Stimulated activated effector memory CD8-positive, alpha-beta T cell treated with anti-CD3 and anti-CD28 coated beads, Interleukin-12 subunit alpha, Interleukin-12 subunit beta, amount 100 ng/mL, for 72 hours (primary cell): ENCODE measurements at regions not wholly inside any gene's neighbourhood (a gene's known extent, or its start where the extent isn't known, plus 50 kb on each side); places are given as distances from the start of the nearest gene placed in this dataset.

Experiments used
- ATAC-seq: fragments of 150-1000 bp; cut with Tn5 transposase; 2 replicates; pipeline ENCODE4 v1.10.0; 2021
- DNase-seq, 2 donors: peaks; one replicate each; pipeline ENCODE4 v3.0.0; 2021 to 2022; ENCODE audit warnings: low spot score in 2 of 2
- H3K27ac Mint-ChIP-seq: one replicate; pipeline ENCODE4 v1.8.0; 2022; ENCODE audit warnings: mild to moderate bottlenecking, mixed read lengths
- H3K36me3 Mint-ChIP-seq: one replicate; pipeline ENCODE4 v1.8.0; 2022; ENCODE audit warnings: mild to moderate bottlenecking, mixed read lengths
- H3K4me1 Mint-ChIP-seq: one replicate; pipeline ENCODE4 v1.8.0; 2022; ENCODE audit warnings: mixed read lengths
- H3K4me3 Mint-ChIP-seq: one replicate; pipeline ENCODE4 v1.8.0; 2022; ENCODE audit warnings: mild to moderate bottlenecking, mixed read lengths
- H3K9me3 Mint-ChIP-seq: one replicate; pipeline ENCODE4 v1.8.0; 2022; ENCODE audit warnings: mixed read lengths

DNA sequence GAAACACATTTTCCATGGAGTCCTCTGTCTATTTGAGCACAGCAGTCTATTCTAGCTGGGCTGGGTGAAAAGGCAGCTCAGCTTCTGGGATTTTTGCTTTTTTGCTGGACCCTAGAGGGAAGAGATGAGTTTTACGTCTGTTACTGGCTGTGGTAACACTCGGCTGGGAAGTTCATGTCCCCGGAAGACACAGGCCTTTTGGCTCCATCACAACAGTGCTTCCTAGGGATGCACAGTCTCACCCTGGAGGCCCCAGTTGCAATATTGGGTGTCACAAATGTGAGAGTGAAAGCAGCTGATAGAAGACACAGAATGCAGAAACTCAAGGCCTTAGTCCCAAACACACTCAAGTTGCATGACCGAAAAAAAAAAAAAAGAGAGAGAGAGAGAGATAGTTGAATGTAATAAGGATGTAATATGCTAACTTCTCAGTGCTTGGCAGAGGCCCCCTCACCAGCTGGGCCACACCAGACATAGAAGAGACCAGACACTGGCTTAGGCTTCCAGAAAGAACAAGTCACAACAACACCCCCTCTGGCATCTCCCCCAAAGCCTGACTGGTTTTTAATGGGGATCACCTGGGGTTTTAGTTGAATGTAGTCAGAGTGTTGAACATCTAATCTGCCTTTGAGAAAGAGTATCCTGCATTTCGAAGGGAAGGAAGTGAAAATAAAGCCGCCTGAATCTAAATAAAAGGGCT, 545.4 kb upstream of the FZD8 start:
- Mint-ChIP-seq H3K27ac (no peak overlapping the region), H3K36me3 (no peaks in the 10 kb centered on the region), H3K4me3 (no peak overlapping the region), H3K4me1 (no peaks in the 10 kb centered on the region), H3K9me3 (peaks cover 24% of the 10 kb centered on the region)
- DNase-seq (no peak), ATAC-seq (no peak)

DNA sequence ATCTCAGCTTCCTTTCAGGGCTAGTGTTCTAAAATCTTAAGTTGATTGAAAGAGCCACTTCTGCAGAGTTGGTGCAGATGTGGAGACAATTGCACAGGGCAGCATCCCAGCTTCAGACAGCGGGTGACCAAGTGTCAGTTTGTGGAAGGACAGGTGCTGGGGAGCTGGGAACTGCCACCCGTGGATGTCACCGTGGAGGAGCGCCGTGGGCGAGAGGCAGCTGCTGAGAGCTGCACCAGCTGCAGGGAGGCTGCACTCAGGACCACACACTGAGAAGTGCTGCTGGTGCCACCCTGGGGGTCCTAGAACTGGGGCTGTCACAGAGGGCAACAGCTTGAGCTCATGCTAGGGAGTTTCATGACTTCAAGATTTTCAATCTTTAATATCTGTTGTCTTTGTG, 543.0 kb upstream of the FZD8 start:
- Mint-ChIP-seq H3K4me3 (no peak overlapping the region), H3K4me1 (no peaks in the 10 kb centered on the region), H3K36me3 (no peaks in the 10 kb centered on the region), H3K9me3 (peaks cover 15% of the 10 kb centered on the region), H3K27ac (no peak overlapping the region)
- ATAC-seq (no peak), DNase-seq (no peak)

DNA sequence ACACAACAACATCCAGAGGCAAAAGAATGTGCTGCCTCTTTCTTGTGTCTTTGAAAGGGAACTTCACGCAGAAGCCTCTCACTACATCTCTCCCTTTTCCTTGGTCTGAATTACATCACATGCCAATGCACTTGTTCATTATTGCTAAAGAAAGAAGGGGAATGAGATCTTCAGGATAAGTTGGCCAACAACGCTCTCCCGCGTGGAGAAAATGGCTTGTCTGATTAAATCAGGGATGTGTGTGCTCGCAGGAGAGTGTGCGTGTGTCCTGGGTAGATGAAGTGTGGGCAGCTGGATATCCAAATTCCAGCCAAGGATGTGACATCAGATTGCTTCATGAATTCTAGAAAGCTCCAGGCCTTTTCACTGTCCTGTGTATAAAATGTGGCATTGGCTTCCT, 541.6 kb upstream of the FZD8 start:
- Mint-ChIP-seq H3K9me3 (peaks cover 12% of the 10 kb centered on the region), H3K4me3 (no peak overlapping the region), H3K4me1 (no peaks in the 10 kb centered on the region), H3K27ac (no peak overlapping the region), H3K36me3 (no peaks in the 10 kb centered on the region)
- ATAC-seq (no peak), DNase-seq (no peak)

DNA sequence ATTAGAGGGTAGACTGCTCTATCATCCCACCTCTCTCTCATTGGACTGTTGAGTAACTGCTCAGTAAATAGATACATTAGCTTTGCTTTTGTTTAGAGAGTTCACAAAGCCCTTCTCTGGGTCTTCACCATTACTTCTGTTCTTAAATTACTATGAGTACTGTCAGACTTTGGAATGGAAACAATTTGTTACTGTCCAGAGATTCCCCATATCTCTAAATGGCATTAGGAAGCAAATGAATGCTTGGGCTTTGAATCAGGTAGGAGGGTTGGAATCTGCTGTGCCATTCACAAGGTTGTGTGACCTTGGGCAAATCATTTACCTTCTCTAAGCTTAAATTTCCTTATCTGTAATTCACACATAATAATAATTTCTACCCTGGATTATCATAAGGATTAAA, 541.0 kb upstream of the FZD8 start:
- H3K9me3 Mint-ChIP-seq, result peaks cover 14% of the 10 kb centered on the region
- no peak overlapping the region for H3K27ac Mint-ChIP-seq
- DNase-seq (no peak), ATAC-seq (no peak)
- no peak overlapping the region for H3K4me3 Mint-ChIP-seq
- H3K4me1 Mint-ChIP-seq, result no peaks in the 10 kb centered on the region
- H3K36me3 Mint-ChIP-seq, result no peaks in the 10 kb centered on the region

DNA sequence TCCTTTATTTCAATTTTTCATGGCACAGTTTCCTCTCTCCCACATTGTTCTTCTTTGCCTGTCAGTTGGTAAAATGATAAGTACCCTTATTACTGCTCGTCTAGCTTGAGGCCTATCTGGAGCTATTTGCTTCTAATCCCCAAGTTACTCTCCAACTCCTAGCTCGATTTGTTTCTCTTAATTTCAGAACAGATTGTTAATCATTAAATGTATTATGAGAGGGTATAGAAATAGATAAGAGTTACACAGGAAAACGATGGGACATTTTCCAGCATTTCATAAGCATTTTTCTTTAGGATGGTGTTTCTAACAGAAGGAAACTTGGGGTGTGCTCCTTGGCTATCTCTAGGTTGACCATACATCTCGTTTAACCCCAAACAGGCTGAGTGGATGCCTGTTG, 540.5 kb upstream of the FZD8 start:
- H3K27ac Mint-ChIP-seq, result no peak overlapping the region
- peaks cover 15% of the 10 kb centered on the region for H3K9me3 Mint-ChIP-seq
- H3K4me1 Mint-ChIP-seq, result no peaks in the 10 kb centered on the region
- no peaks in the 10 kb centered on the region for H3K36me3 Mint-ChIP-seq
- no peak overlapping the region for H3K4me3 Mint-ChIP-seq
- no peak for ATAC-seq
- DNase-seq, result no peak

DNA sequence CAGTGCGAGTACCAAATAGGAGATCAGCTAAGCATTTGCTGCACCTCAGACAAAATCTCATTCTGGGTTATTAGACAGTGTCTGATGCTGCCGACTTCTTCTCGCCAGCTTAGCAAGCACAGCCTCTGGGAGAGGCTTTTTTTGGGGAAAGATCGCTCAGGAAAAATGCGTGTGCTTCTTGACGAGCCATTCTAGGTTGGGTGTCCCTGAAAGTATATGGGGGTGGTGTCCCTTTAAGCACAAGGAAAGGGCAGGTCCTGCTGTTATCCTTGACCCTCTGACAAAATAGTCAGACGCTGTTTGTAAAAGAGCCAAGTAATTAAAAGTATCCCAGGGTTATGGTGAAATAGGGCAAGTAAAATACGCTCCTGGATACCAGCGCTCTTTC, 540.1 kb upstream of the FZD8 start:
- Mint-ChIP-seq H3K36me3 (no peaks in the 10 kb centered on the region), H3K4me3 (no peak overlapping the region), H3K4me1 (no peaks in the 10 kb centered on the region), H3K27ac (no peak overlapping the region), H3K9me3 (peaks cover 11% of the 10 kb centered on the region)
- ATAC-seq, result no peak
- DNase-seq, result no peak

DNA sequence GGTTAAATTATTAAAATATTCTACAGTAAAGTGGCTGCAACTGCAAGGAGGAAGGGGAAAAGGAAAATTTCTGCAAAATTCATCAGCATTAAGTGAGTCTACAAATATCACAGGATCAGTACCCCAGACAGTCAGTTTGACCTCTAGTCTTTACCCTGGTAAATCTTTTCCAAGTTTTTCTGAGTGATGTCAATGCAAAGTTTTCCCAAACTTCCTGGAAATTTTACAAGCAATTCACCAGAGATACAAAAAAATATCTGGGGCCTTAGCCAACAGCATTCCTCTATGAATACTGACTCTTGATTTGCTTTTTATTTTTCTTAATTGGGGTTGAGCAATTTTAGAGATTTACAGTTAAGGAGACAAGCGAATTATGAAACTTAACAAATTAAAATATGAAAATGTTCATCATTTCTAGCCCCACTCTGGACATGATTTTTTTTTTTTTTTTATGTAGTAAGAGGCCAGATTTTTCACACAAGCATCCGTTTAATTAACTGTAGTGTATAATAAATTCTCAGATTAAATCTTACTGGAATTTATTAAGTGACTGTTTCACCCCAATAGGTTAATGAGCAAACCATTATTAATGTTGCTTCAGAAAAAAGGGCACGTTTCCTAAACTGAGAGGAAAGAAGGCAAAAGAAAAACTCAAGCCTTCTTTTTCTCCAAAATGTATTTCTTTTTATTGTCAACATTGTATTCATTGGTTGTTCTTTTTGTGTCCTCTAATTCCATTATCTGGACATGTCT, 539.5 kb upstream of the FZD8 start:
- Mint-ChIP-seq H3K9me3 (peaks cover 9% of the 10 kb centered on the region), H3K4me3 (no peak overlapping the region)
- DNase-seq, result no peak

DNA sequence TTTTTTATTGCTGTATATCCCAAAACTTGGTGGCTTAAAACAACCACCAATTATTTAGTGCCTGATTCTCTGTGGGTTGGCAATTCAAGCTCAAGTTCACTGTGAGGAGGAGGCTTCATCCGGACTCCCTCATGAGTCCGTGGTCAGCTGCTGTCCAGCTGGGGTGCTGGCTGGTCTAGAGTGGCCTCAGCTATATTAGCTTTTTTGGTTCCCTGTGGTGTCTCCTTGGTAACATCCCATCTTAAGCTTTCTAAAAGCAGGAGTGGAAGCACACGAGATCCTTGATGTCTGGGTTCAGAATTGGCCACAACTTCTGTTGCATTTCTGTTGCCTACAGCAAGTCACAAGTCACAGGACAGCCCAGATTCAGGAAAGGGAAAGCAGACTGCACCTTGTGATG, 536.5 kb upstream of the FZD8 start:
- peaks cover 6% of the 10 kb centered on the region for H3K9me3 Mint-ChIP-seq
- no peaks in the 10 kb centered on the region for H3K36me3 Mint-ChIP-seq
- no peak overlapping the region for H3K27ac Mint-ChIP-seq
- DNase-seq (no peak), ATAC-seq (no peak)
- H3K4me3 Mint-ChIP-seq, result no peak overlapping the region
- H3K4me1 Mint-ChIP-seq, result no peaks in the 10 kb centered on the region

More for the DNA sequence above, 539.5 kb upstream of the FZD8 start:
- no peak for ATAC-seq
- H3K4me1 Mint-ChIP-seq, result no peaks in the 10 kb centered on the region
- H3K27ac Mint-ChIP-seq, result no peak overlapping the region
- no peaks in the 10 kb centered on the region for H3K36me3 Mint-ChIP-seq

DNA sequence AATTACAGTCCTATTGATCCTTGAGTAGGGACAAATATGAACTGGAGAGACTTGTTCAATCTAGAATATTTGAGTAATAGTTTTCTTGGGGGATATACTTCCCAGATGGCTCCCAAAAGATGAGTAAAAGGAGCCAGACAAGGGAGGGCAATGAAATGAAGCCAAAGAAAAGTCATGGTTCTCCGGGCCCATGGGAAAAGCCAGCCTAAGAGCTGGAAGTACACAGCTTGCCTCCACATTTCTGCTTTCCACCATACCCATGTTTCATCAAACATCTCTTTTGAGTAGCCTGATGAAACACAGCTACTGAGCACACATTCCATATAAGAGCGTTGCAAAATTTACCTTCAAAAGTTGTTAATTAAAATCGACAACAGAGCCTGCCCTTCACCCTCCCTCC, 535.0 kb upstream of the FZD8 start:
- Mint-ChIP-seq H3K4me3 (no peak overlapping the region), H3K36me3 (no peaks in the 10 kb centered on the region), H3K27ac (no peak overlapping the region), H3K4me1 (no peaks in the 10 kb centered on the region), H3K9me3 (peaks cover 6% of the 10 kb centered on the region)
- DNase-seq, result no peak
- ATAC-seq, result no peak

DNA sequence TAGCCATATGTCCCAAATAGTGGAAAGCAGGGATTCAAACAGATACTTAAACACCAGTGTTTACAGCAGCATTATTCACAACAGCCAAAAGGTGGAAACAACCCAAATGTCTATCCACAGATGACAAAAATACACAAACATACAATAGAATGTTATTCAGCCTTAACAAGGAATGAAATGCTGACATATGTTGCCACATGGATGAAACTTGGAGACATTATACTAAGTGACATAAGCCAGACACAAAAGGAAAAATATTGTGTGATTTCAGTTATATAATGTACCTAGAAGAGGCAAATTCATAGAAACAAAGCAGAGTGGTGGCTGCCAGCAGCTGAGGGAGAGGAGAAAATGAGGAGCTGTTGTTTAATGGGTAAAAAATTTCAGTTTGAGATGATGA, 533.9 kb upstream of the FZD8 start:
- Mint-ChIP-seq H3K27ac (no peak overlapping the region), H3K4me1 (no peaks in the 10 kb centered on the region), H3K4me3 (no peak overlapping the region), H3K9me3 (peaks cover 7% of the 10 kb centered on the region), H3K36me3 (no peaks in the 10 kb centered on the region)
- ATAC-seq (no peak), DNase-seq (no peak)

DNA sequence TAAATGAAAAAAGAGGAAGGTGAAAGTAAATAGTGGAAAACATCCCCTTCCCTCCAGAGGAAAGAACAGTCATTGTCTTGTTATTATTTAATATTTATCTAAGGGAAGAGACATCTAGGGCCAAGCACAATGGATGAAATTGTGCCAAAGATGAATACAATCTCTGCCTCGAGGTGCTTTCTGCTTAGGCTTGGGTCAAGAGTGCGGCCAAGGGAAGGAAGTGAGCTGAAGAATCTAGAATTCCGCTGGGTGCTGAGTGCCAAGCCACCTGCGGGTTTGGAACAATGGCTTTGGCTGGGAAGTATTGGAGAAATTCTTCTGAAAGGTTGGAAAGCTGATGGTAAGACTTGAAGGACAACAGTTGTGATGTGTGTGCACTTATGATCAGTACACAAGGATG, 531.3 kb upstream of the FZD8 start:
- Mint-ChIP-seq H3K36me3 (no peaks in the 10 kb centered on the region), H3K4me1 (no peaks in the 10 kb centered on the region), H3K27ac (no peak overlapping the region), H3K9me3 (peaks cover 8% of the 10 kb centered on the region), H3K4me3 (no peak overlapping the region)
- ATAC-seq (no peak), DNase-seq (no peak)

DNA sequence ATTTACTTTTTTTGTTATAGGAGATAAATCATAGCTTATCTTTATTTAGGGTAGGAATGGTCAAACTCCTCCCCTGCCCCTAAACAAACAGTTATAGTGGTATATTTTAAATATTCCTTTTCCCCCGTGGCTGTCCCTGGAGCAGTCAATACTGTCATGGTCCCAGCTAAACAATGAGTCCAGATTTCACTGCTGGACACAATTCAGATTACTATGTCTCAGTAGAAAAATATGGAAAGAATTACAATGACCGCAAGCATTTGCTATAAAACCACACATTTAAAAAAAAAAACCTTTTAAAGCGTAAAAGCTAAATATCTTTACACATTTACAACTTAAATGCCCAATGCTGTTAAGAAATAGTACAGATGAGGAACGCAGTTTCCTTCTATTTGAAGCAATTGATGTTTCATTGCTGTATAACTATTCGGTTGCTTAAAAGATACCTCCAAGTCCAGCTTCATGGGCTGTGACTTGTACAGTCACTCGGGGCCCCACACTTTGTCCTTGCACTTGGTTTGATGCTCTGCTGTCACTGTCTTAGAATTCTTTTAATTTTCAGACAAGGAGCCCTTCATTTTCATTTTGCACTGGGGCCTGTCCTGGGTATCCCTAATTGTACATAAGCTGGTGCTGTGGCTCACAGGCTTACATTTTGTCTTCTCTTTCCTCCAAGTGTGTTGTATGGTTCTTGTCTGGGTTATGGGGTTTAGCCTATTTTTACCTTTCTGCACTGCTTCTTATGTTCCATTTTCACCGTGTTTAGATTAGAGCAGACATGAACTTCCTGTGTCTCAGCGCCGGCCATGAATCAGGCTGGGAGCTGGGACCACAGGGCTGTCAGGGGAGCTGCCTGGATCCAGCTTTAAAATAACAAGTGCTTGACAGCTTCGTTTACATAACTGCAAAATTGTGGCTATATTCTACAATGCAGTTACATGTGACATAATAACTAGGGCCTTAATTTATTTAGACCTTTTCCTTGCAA, 530.2 kb upstream of the FZD8 start:
- no peaks in the 10 kb centered on the region for H3K4me1 Mint-ChIP-seq
- H3K36me3 Mint-ChIP-seq, result no peaks in the 10 kb centered on the region
- no peak overlapping the region for H3K27ac Mint-ChIP-seq
- ATAC-seq (no peak), DNase-seq (no peak)
- H3K9me3 Mint-ChIP-seq, result peaks cover 5% of the 10 kb centered on the region
- no peak overlapping the region for H3K4me3 Mint-ChIP-seq

DNA sequence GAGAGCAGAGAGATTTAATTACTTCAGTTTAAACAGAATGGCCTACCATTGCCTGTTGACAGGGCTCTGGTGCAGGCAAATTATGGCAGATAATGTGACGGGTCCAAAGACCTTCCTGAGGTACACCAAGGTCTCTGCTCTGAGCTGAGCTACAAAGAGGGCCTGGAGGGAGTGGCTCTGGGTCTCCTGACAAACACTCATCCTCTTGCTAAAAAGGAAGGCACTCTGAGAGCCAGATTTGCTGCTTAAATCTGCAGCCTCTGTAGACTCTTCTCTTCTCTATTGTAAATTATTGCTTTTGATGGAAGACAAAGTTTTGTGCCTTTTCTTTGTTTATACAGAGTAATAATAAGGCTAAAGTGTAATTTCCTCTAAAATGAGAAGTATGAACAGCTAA, 529.5 kb upstream of the FZD8 start:
- Mint-ChIP-seq H3K4me3 (no peak overlapping the region), H3K9me3 (peaks cover 5% of the 10 kb centered on the region), H3K4me1 (no peaks in the 10 kb centered on the region), H3K27ac (no peak overlapping the region), H3K36me3 (no peaks in the 10 kb centered on the region)
- DNase-seq, result no peak
- no peak for ATAC-seq

DNA sequence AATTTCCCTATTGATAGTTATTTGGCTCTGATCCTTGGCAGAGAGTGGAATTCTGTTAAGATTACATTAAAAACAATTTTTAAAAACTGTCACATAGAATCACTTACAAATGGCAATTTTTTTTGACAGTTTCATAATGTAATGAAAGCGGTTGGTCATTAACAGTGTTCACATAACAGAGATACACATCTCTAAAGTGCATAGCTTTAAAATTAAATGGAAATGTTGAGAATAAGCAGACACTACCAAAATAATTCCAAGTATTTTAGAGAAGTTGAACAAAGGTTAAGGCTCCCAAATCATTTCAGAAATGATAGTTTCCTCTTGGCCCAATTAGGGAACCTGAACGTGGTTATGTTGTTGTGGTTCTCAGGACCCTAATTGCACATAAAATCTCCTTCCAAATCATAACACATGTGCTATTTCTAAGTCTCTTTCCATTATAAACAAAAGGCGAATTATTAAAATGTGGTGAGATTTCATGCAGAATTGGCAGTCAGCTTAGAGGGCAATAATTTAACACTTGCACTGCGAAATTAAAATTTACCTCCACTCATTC, 528.9 kb upstream of the FZD8 start:
- H3K4me1 Mint-ChIP-seq, result no peaks in the 10 kb centered on the region
- H3K9me3 Mint-ChIP-seq, result peaks cover 5% of the 10 kb centered on the region
- H3K27ac Mint-ChIP-seq, result no peak overlapping the region
- DNase-seq (no peak), ATAC-seq (no peak)
- no peak overlapping the region for H3K4me3 Mint-ChIP-seq
- no peaks in the 10 kb centered on the region for H3K36me3 Mint-ChIP-seq

DNA sequence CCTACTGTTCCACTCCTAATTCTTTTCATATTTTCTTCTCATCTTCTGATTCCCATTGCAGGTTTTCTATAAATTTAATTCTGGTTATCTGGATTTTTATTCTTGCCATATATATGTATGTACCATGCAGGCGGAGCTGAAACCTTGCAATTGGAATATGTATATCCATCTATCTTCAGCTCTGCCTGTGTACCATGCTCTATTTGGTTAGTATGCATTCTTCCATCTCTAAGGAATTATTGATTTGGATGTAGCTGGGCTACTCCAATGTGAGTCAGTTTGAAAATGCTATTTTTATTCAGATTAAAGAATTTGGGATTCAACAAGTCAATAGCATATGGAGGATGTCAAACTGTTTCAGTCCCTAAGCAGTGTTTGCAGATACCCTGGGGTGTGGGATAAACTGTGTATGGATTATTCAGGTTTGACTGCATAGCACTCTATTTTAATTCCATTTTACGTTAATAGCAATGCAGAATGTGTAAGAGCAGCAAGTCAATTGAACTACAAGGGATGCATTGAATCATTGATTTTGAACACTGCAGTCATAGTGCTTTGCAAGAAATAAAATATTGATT, 528.1 kb upstream of the FZD8 start:
- ATAC-seq (no peak), DNase-seq (no peak)
- no peak overlapping the region for H3K4me3 Mint-ChIP-seq
- H3K4me1 Mint-ChIP-seq, result no peaks in the 10 kb centered on the region
- H3K27ac Mint-ChIP-seq, result no peak overlapping the region
- H3K36me3 Mint-ChIP-seq, result no peaks in the 10 kb centered on the region
- peaks cover 7% of the 10 kb centered on the region for H3K9me3 Mint-ChIP-seq
